Endothelial cell of umbilical vein (primary cell): ENCODE measurements at regions not wholly inside any gene's neighbourhood (a gene's known extent, or its start where the extent isn't known, plus 50 kb on each side); places are given as distances from the start of the nearest gene placed in this dataset.

Experiments
- BruUV-seq: library from RNA; stranded (reverse); fragments of 400-500 nt; replicated peaks from 2 replicates; lab custom pipeline; 2021; lab: Mats Ljungman, UMichigan
- CTCF ChIA-PET: fragments of 300-600, 350-600 bp; sonication (Branson Sonifier 250); formaldehyde crosslinking; loops from one replicate; lab custom pipeline; 2021; ENCODE audit warnings: antibody characterized with exemption, inconsistent platforms; lab: Charles Lee
- POLR2A ChIA-PET: fragments of 300-600, 350-600 bp; sonication (Branson Sonifier 250); formaldehyde crosslinking; loops from one replicate; lab custom pipeline; 2021; ENCODE audit warnings: antibody characterized with exemption, inconsistent platforms; lab: Charles Lee
- DNase-seq: peaks from one replicate; pipeline ENCODE4 v3.0.0-alpha.2; 2011; ENCODE audit warnings: low read depth, low spot score
- FAIRE-seq: peaks from 2 replicates; lab custom pipeline; 2011; peaks lifted over from hg19 to GRCh38; lab: Jason Lieb, UNC
- H2AFZ ChIP-seq: 2 replicates; pipeline ENCODE4 v1.6.0; 2012; ENCODE audit warnings: low read depth, low read length, control low read depth, inconsistent platforms
- H3K27ac ChIP-seq: 2 replicates; pipeline ENCODE4 v1.5.1; 2011; ENCODE audit warnings: low read depth, mild to moderate bottlenecking, control low read depth, low read length, moderate library complexity; ENCODE audit not compliant: insufficient read depth
- H3K27me3 ChIP-seq, 2 experiments: 2 replicates each; pipeline versions ENCODE4 v1.6.0 to v1.6.1; 2011; ENCODE audit warnings: low read length in 2 of 2, mixed read lengths in 1 of 2; ENCODE audit not compliant: control insufficient read depth in 2 of 2, insufficient read depth in 2 of 2
- H3K36me3 ChIP-seq, 2 experiments: 2 replicates in 1 of 2; 3 replicates in 1 of 2; pipeline ENCODE4 v1.5.1; 2011; ENCODE audit warnings: low read length in 2 of 2, mild to moderate bottlenecking in 1 of 2, moderate library complexity in 1 of 2; ENCODE audit not compliant: control insufficient read depth in 2 of 2, insufficient read depth in 2 of 2; ENCODE audit errors: extremely low read depth in 1 of 2
- H3K4me1 ChIP-seq: 3 replicates; pipeline ENCODE4 v1.5.1; 2011; ENCODE audit warnings: mild to moderate bottlenecking, low read length; ENCODE audit not compliant: control insufficient read depth, insufficient read depth; ENCODE audit errors: extremely low read depth
- H3K4me2 ChIP-seq: 2 replicates; pipeline ENCODE4 v1.6.1; 2011; ENCODE audit warnings: low read length, control low read depth, mixed read lengths; ENCODE audit not compliant: insufficient read depth
- H3K4me3 ChIP-seq, 3 experiments: fragments of 200-600 bp in 1 of 3; sonication (generic), shearing (Covaris generic) in 1 of 3; replicated peaks in 1 of 3; 2 replicates each; pipeline ENCODE4 v1.5.1; 2011 to 2016; ENCODE audit warnings: control low read depth in 3 of 3, low read length in 3 of 3, mild to moderate bottlenecking in 2 of 3, inconsistent platforms in 1 of 3, low read depth in 1 of 3, moderate library complexity in 1 of 3; ENCODE audit not compliant: insufficient read depth in 1 of 3
- H3K79me2 ChIP-seq: 2 replicates; pipeline ENCODE4 v1.6.0; 2012; ENCODE audit warnings: low read length, inconsistent platforms; ENCODE audit not compliant: control insufficient read depth, insufficient read depth
- H3K9ac ChIP-seq: replicated peaks from 2 replicates; pipeline ENCODE3; 2011; ENCODE audit warnings: low read length, control low read depth; ENCODE audit not compliant: insufficient read depth; ENCODE audit errors: extremely low read depth
- H3K9me1 ChIP-seq: replicated peaks from 3 replicates; pipeline ENCODE4 v1.6.0; 2011; ENCODE audit warnings: mild to moderate bottlenecking, low read length; ENCODE audit not compliant: control insufficient read depth, insufficient read depth; ENCODE audit errors: extremely low read depth
- H3K9me3 ChIP-seq: replicated peaks from 2 replicates; pipeline ENCODE4 v1.5.1; 2012; ENCODE audit warnings: low read length, inconsistent platforms; ENCODE audit not compliant: control insufficient read depth, insufficient read depth
- H4K20me1 ChIP-seq: replicated peaks from 2 replicates; pipeline ENCODE3; 2011; ENCODE audit warnings: mild to moderate bottlenecking, low read length; ENCODE audit not compliant: control insufficient read depth, insufficient read depth; ENCODE audit errors: extremely low read depth
- EZH2 ChIP-seq: IDR thresholded peaks from 2 replicates; pipeline ENCODE4 v1.6.1; 2012; ENCODE audit warnings: borderline replicate concordance, low read depth, mild to moderate bottlenecking, moderate library complexity, low read length, inconsistent platforms; ENCODE audit not compliant: severe bottlenecking
- FOS ChIP-seq: IDR thresholded peaks from 2 replicates; pipeline ENCODE4 v1.6.1; 2011; ENCODE audit warnings: mild to moderate bottlenecking, low read length, moderate library complexity, borderline replicate concordance; ENCODE audit not compliant: insufficient read depth
- GATA2 ChIP-seq: IDR thresholded peaks from 2 replicates; pipeline ENCODE4 v1.7.0; 2011; ENCODE audit warnings: low read depth, mild to moderate bottlenecking, moderate library complexity, mixed read lengths, low read length; ENCODE audit not compliant: insufficient read length, insufficient read depth
- JUN ChIP-seq: IDR thresholded peaks from 2 replicates; pipeline ENCODE4 v1.6.1; 2011; ENCODE audit warnings: borderline replicate concordance, low read depth; ENCODE audit not compliant: insufficient read length, insufficient read depth
- MYC ChIP-seq: IDR thresholded peaks from one replicate; pipeline ENCODE4 v1.6.1; 2011; ENCODE audit warnings: mild to moderate bottlenecking, low read depth, low read length
- POLR2A ChIP-seq: IDR thresholded peaks from 2 replicates; pipeline ENCODE4 v1.6.1; 2012; ENCODE audit warnings: low read depth, mild to moderate bottlenecking, control low read depth, low read length
- POLR2AphosphoS5 ChIP-seq: IDR thresholded peaks from 2 replicates; pipeline ENCODE4 v1.6.1; 2012; ENCODE audit warnings: low read depth, mild to moderate bottlenecking, control low read depth, low read length, moderate library complexity; ENCODE audit not compliant: insufficient read depth
- dilution Hi-C: fragments of 300-500 bp; cut with MboI; formaldehyde crosslinking; loops from one replicate; pipeline ENCODE4 v1.15.0; 2019; ENCODE audit warnings: low sequenced_read_pairs; ENCODE audit not compliant: extremely low pct_ligation_motif_present
- intact Hi-C: fragments of 100-400 bp; cut with micrococcal nuclease; formaldehyde crosslinking; loops from one replicate; pipeline ENCODE4 v1.10.0; 2022
- TF ChIP-seq, protein P1 (sequence below), 2 donors: IDR thresholded peaks; 1 replicate in 1 of 2; 2 replicates in 1 of 2; pipeline ENCODE4 v1.5.1; 2011; ENCODE audit warnings: low read length in 2 of 2, mild to moderate bottlenecking in 2 of 2, moderate library complexity in 2 of 2, control low read depth in 1 of 2, inconsistent platforms in 1 of 2, low read depth in 1 of 2; ENCODE audit not compliant: insufficient read depth in 1 of 2; ENCODE audit errors: extremely low read depth in 1 of 2
- TF ChIP-seq, protein P2 (sequence below): IDR thresholded peaks from 2 replicates; pipeline ENCODE4 v1.6.1; 2011; ENCODE audit not compliant: insufficient read depth, insufficient read length

DNA sequence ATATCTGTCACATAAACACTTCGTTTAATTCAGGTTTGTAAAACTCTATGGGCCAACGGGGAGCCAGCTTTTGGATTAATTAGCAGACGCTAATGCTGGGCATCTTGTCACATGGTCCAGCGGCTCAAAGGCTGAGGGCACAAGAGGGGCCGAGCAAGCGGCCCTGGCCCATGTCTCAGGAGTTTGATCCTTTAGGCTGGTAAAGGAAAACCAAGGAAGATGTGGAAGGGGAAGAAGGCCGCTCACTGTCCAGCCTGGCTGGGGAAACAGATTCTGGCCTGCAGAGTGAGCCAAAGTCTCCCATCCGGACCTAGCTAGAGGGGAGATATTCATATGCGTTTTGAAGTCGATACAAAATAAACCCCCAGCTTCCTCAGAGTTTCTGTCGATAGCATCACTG, 248.6 kb upstream of the SIX2 start:
- Histone ChIP-seq H2AFZ (peak overlapping the region; percentile 62), H3K9me1 (no peaks in the 10 kb centered on the region), H4K20me1 (no peaks in the 10 kb centered on the region), H3K27ac (no peak overlapping the region), H3K4me2 (no peak overlapping the region), H3K9ac (no peak overlapping the region), H3K36me3 (no peaks in the 10 kb centered on the region), H3K4me3 (no peak overlapping the region), H3K27me3 (no peaks in the 10 kb centered on the region), H3K9me3 (no peaks in the 10 kb centered on the region), H3K79me2 (no peaks in the 10 kb centered on the region), H3K4me1 (peaks cover 65% of the 10 kb centered on the region)
- CTCF ChIA-PET: interaction anchor here (0.8 to 1.8 kb wide), 3 partner anchors 16 to 276 kb away, joined by 3 to 6 read pairs (median 3); no protein-coding TSS in a partner anchor
- POLR2A ChIA-PET: no interaction called here
- intact Hi-C loops (no loop called here), dilution Hi-C loops (no loop called here)
- no TSS peak for BruUV-seq
- TF ChIP-seq, protein P1, sequence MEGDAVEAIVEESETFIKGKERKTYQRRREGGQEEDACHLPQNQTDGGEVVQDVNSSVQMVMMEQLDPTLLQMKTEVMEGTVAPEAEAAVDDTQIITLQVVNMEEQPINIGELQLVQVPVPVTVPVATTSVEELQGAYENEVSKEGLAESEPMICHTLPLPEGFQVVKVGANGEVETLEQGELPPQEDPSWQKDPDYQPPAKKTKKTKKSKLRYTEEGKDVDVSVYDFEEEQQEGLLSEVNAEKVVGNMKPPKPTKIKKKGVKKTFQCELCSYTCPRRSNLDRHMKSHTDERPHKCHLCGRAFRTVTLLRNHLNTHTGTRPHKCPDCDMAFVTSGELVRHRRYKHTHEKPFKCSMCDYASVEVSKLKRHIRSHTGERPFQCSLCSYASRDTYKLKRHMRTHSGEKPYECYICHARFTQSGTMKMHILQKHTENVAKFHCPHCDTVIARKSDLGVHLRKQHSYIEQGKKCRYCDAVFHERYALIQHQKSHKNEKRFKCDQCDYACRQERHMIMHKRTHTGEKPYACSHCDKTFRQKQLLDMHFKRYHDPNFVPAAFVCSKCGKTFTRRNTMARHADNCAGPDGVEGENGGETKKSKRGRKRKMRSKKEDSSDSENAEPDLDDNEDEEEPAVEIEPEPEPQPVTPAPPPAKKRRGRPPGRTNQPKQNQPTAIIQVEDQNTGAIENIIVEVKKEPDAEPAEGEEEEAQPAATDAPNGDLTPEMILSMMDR (IDR thresholded peaks at IDR 0.05; ENCODE audit: extremely low read depth in 1 of 2, insufficient read depth in 1 of 2, low read depth in 1 of 2, low read length in 2 of 2): no peak
- TF ChIP-seq MYC (no peak), POLR2A (no peak), EZH2 (no peak), FOS (no peak), JUN (no peak), GATA2 (no peak), POLR2AphosphoS5 (no peak)
- TF ChIP-seq, protein P2, sequence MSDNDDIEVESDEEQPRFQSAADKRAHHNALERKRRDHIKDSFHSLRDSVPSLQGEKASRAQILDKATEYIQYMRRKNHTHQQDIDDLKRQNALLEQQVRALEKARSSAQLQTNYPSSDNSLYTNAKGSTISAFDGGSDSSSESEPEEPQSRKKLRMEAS: no peak
- FAIRE-seq (no peak), DNase-seq (no peak)
